WERI-Rb-1 (cell line): ENCODE measurements at regions not wholly inside any gene's neighbourhood (a gene's known extent, or its start where the extent isn't known, plus 50 kb on each side); places are given as distances from the start of the nearest gene placed in this dataset.
"Not testable (repeated sequence)": the region's sequence is repeated elsewhere in the genome, so short reads cannot be mapped to it uniquely, and the experiment has no call there.

ENCODE experiments used
- DNase-seq: peaks from one replicate; pipeline ENCODE4 v3.0.0-alpha.2; 2020
- H3K27ac ChIP-seq: fragments of 250-450 bp; sonication (Bioruptor Pico); 2 replicates; pipeline ENCODE4 v1.5.1; 2020; ENCODE audit warnings: mild to moderate bottlenecking, moderate library complexity
- H3K27me3 ChIP-seq: fragments of 250-450 bp; sonication (Bioruptor Pico); 2 replicates; pipeline ENCODE4 v1.5.1; 2021; ENCODE audit warnings: mild to moderate bottlenecking, low read depth, moderate library complexity; ENCODE audit not compliant: insufficient read depth, severe bottlenecking
- H3K36me3 ChIP-seq: fragments of 250-450 bp; sonication (Bioruptor Pico); 2 replicates; pipeline ENCODE4 v1.5.1; 2020; ENCODE audit warnings: mild to moderate bottlenecking, moderate library complexity
- H3K4me3 ChIP-seq: 2 replicates; pipeline ENCODE4 v1.5.1; 2011; ENCODE audit warnings: low read depth, mild to moderate bottlenecking, control low read depth, low read length
- H3K9me3 ChIP-seq: fragments of 250-450 bp; sonication (Bioruptor Pico); 2 replicates; pipeline ENCODE4 v1.5.1; 2021; ENCODE audit warnings: mild to moderate bottlenecking, moderate library complexity; ENCODE audit not compliant: severe bottlenecking
- CTCF ChIP-seq: IDR thresholded peaks from 2 replicates; pipeline ENCODE4 v1.5.1; 2011; ENCODE audit warnings: low read depth, mild to moderate bottlenecking, control low read depth, inconsistent platforms, low read length

- DNase-seq: no peak
- Histone ChIP-seq H3K27ac (no peak overlapping the region), H3K4me3 (no peak overlapping the region), H3K9me3 (no peaks in the 10 kb centered on the region), H3K27me3 (no peaks in the 10 kb centered on the region), H3K36me3 (no peaks in the 10 kb centered on the region)
- TF ChIP-seq CTCF: no peak
Measured at GRCh38 chr4:160717848-160718247, 1446.0 kb downstream of the FSTL5 start.

DNA sequence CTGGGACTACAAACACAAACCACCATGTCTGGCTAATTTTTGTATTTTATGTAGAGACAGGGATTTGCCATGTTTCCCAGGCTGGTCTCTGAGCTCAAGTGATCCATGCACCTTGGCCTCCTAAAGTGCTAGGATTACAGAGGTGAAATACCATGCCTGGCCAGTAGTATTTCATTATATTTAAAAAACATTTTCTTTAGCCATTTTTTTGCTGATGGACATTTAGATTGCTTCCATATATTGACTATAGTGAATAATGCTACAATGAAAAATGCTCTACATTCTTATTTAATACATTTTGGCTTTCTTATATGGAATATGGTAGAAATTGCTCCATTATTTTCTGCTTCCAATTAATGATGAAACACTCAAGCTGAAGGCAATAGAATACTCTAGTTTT is 1439.7 kb downstream of the FSTL5 start:
- no peak for TF ChIP-seq CTCF
- Histone ChIP-seq H3K27me3 (no peaks in the 10 kb centered on the region), H3K36me3 (no peaks in the 10 kb centered on the region), H3K27ac (no peak overlapping the region), H3K4me3 (no peak overlapping the region), H3K9me3 (no peaks in the 10 kb centered on the region)
- DNase-seq: no peak

DNA sequence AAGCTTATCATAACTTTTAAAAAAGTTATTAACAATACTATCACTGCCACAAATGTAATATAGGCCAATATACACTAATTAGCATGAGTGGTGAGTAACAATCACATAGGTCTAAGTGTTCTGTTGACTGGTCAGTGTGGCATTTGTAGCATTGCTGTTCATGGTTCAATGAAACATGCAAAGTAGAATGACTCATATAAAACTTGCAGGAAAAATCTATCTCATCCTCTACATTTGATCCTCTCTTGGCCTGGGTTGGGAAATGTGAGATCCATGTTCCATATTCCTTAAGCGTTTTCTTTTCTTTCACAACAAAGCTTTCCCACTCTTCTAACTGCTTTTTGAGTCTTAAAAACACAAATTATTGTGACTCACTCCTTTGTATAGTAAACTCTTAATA is 1418.7 kb downstream of the FSTL5 start:
- no peak for TF ChIP-seq CTCF
- Histone ChIP-seq H3K27me3 (no peaks in the 10 kb centered on the region), H3K27ac (no peak overlapping the region), H3K4me3 (no peak overlapping the region), H3K36me3 (no peaks in the 10 kb centered on the region), H3K9me3 (no peaks in the 10 kb centered on the region)
- DNase-seq: no peak

- not testable (repeated sequence) for H3K9me3 ChIP-seq, H3K27ac ChIP-seq, DNase-seq, H3K36me3 ChIP-seq, H3K27me3 ChIP-seq, H3K4me3 ChIP-seq
Measured at GRCh38 chr4:160746585-160746984, 1417.2 kb downstream of the FSTL5 start.

DNA sequence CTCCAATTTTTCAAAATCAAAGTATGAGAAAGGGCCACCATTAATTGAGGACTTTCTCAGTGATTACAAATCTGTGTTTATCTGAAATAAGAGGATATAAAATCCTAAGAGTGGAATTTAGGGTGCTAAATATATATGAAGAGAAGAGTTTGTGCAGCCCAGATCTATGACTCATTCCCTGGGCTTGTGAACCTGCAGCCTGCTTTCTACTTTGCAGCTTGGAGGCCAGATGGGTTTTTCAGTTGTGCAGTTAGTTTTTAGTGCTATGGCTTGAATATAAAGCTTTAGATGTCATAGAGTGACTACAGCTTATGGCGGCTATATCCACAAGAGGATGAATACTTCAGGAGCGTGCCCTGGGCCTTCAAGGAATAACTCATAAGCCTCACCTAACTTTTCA is 1391.1 kb downstream of the FSTL5 start:
- Histone ChIP-seq H3K36me3 (no peaks in the 10 kb centered on the region), H3K9me3 (no peaks in the 10 kb centered on the region), H3K27ac (no peak overlapping the region), H3K27me3 (no peaks in the 10 kb centered on the region), H3K4me3 (no peak overlapping the region)
- DNase-seq: no peak
- TF ChIP-seq CTCF: no peak

GRCh38 chr4:160795216-160795615 is 1368.6 kb downstream of the FSTL5 start:
- Histone ChIP-seq H3K27me3 (no peaks in the 10 kb centered on the region), H3K36me3 (no peaks in the 10 kb centered on the region), H3K9me3 (peaks cover 11% of the 10 kb centered on the region), H3K27ac (no peak overlapping the region), H3K4me3 (no peak overlapping the region)
- no peak for DNase-seq
- TF ChIP-seq CTCF: no peak

GRCh38 chr4:160808174-160808573 is 1355.6 kb downstream of the FSTL5 start:
- no peak for TF ChIP-seq CTCF
- DNase-seq: no peak
- H3K9me3 ChIP-seq: no peaks in the 10 kb centered on the region
- H3K4me3 ChIP-seq: no peak overlapping the region
- H3K36me3 ChIP-seq: no peaks in the 10 kb centered on the region
- no peaks in the 10 kb centered on the region for H3K27me3 ChIP-seq
- no peak overlapping the region for H3K27ac ChIP-seq
